Left ventricle myocardium inferior (tissue), 1 donor: ENCODE measurements at regions not wholly inside any gene's neighbourhood (a gene's known extent, or its start where the extent isn't known, plus 50 kb on each side); places are given as distances from the start of the nearest gene placed in this dataset.

Experiments used
- DNase-seq: peaks from one replicate; pipeline ENCODE4 v3.0.0-alpha.2; 2020
- H3K27ac ChIP-seq: fragments of 200-600 bp; replicated peaks from 2 replicates; pipeline ENCODE4 v1.8.0; 2021
- H3K27me3 ChIP-seq: fragments of 200-600 bp; 2 replicates; pipeline ENCODE4 v1.8.0; 2021; ENCODE audit warnings: low read depth
- H3K36me3 ChIP-seq: fragments of 200-600 bp; 2 replicates; pipeline ENCODE4 v1.8.0; 2021
- H3K4me1 ChIP-seq: fragments of 200-600 bp; 2 replicates; pipeline ENCODE4 v1.8.0; 2021
- H3K4me3 ChIP-seq: fragments of 200-600 bp; 2 replicates; pipeline ENCODE4 v1.8.0; 2021; ENCODE audit warnings: mild to moderate bottlenecking, moderate library complexity
- H3K9me3 ChIP-seq: fragments of 200-600 bp; replicated peaks from 2 replicates; pipeline ENCODE4 v1.8.0; 2021
- CTCF ChIP-seq: fragments of 200-600 bp; IDR thresholded peaks from 2 replicates; pipeline ENCODE4 v1.8.0; 2021; ENCODE audit warnings: antibody characterized with exemption, mild to moderate bottlenecking, borderline replicate concordance
- intact Hi-C: fragments of 100-400 bp; cut with micrococcal nuclease; formaldehyde crosslinking; loops from one replicate; pipeline ENCODE4 v1.11.0; 2022
- donor health status: DM: no; HTN: yes; CAD: no; lungs with severe emphysema.

GRCh38 chr1:69413129-69413528 is 154.6 kb upstream of the LRRC7 start:
- DNase-seq: no peak
- H3K9me3 ChIP-seq: peaks cover 7% of the 10 kb centered on the region
- no peak for TF ChIP-seq CTCF
- H3K4me1 ChIP-seq: peaks cover 4% of the 10 kb centered on the region
- no peak overlapping the region for H3K27ac ChIP-seq
- H3K36me3 ChIP-seq: no peaks in the 10 kb centered on the region
- H3K27me3 ChIP-seq: no peaks in the 10 kb centered on the region
- intact Hi-C loops: no loop called here
- H3K4me3 ChIP-seq: no peak overlapping the region

GRCh38 chr1:69414574-69414973 is 153.1 kb upstream of the LRRC7 start:
- no peak overlapping the region for H3K27ac ChIP-seq
- no peak for TF ChIP-seq CTCF
- intact Hi-C loops: no loop called here

GRCh38 chr1:69421286-69421685 is 146.4 kb upstream of the LRRC7 start:
- Histone ChIP-seq H3K27me3 (no peaks in the 10 kb centered on the region), H3K4me1 (no peaks in the 10 kb centered on the region), H3K4me3 (no peak overlapping the region), H3K27ac (no peak overlapping the region), H3K9me3 (peaks cover 4% of the 10 kb centered on the region), H3K36me3 (no peaks in the 10 kb centered on the region)
- intact Hi-C loops: no loop called here
- DNase-seq: no peak
- no peak for TF ChIP-seq CTCF

More at GRCh38 chr1:69414574-69414973, 153.1 kb upstream of the LRRC7 start:
- H3K9me3 ChIP-seq: peaks cover 10% of the 10 kb centered on the region
- peaks cover 4% of the 10 kb centered on the region for H3K4me1 ChIP-seq
- no peaks in the 10 kb centered on the region for H3K36me3 ChIP-seq
- no peaks in the 10 kb centered on the region for H3K27me3 ChIP-seq
- no peak overlapping the region for H3K4me3 ChIP-seq
- DNase-seq: no peak

- no peak overlapping the region for H3K27ac ChIP-seq
- no peak overlapping the region for H3K4me3 ChIP-seq
- intact Hi-C loops: no loop called here
Observed at GRCh38 chr1:69425871-69426270, 141.9 kb upstream of the LRRC7 start.

GRCh38 chr1:69426401-69426800 is 141.3 kb upstream of the LRRC7 start:
- Histone ChIP-seq H3K4me1 (no peaks in the 10 kb centered on the region), H3K36me3 (no peaks in the 10 kb centered on the region), H3K4me3 (no peak overlapping the region), H3K9me3 (no peaks in the 10 kb centered on the region), H3K27me3 (no peaks in the 10 kb centered on the region), H3K27ac (no peak overlapping the region)
- TF ChIP-seq CTCF: no peak
- DNase-seq: no peak
- intact Hi-C loops: no loop called here

More at GRCh38 chr1:69425871-69426270, 141.9 kb upstream of the LRRC7 start:
- H3K4me1 ChIP-seq: no peaks in the 10 kb centered on the region
- no peaks in the 10 kb centered on the region for H3K27me3 ChIP-seq
- H3K36me3 ChIP-seq: no peaks in the 10 kb centered on the region
- TF ChIP-seq CTCF: no peak
- H3K9me3 ChIP-seq: no peaks in the 10 kb centered on the region
- no peak for DNase-seq

DNA sequence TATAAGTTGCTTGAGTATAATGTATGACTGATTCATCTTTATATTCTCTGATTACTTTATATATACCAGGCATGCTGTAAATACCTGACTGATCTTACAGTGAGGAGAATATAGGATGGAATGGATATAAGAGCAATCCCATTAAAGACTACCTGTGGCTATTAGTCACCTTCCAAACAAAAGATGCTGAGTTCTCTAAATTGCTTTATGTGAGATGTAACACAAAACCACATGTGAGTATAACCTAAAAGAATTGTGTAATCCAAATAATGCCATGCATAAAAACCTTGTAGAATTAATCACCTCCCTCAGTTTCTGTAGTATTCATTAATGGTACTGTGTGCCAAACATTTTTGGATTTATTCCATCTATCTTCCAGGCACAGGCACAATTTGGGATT is 134.6 kb upstream of the LRRC7 start:
- Histone ChIP-seq H3K4me3 (no peak overlapping the region), H3K9me3 (no peaks in the 10 kb centered on the region), H3K4me1 (no peaks in the 10 kb centered on the region), H3K27ac (no peak overlapping the region), H3K36me3 (no peaks in the 10 kb centered on the region), H3K27me3 (peaks cover 7% of the 10 kb centered on the region)
- DNase-seq: no peak
- TF ChIP-seq CTCF: no peak
- intact Hi-C loops: no loop called here
